ENCODE measurements at regions not wholly inside any gene's neighbourhood (a gene's known extent, or its start where the extent isn't known, plus 50 kb on each side); places are given as distances from the start of the nearest gene placed in this dataset.
"Not testable (repeated sequence)": the region's sequence is repeated elsewhere in the genome, so short reads cannot be mapped to it uniquely, and the experiment has no call there.

DNA sequence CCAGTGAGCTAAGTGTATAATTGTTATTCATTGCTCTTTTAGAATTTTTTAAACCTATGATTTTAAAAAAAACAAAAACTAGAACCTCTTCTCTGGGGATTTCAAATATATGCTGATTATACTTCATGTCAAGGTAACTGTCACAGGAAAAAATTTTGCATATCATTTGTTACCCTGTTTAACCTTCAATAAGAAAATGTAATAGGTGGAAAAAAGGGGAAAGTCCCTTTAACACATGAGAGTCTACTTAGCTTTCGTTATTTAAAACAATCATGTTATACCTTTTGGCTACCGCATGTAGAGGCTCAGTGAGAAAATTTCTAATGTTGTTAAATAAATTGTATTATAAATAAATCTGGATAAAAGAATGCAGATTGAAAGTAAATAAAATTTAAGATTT is 190.1 kb upstream of the AKR1E2 start:
- DNase-seq (ENCODE audit: low spot score): no peak

DNA sequence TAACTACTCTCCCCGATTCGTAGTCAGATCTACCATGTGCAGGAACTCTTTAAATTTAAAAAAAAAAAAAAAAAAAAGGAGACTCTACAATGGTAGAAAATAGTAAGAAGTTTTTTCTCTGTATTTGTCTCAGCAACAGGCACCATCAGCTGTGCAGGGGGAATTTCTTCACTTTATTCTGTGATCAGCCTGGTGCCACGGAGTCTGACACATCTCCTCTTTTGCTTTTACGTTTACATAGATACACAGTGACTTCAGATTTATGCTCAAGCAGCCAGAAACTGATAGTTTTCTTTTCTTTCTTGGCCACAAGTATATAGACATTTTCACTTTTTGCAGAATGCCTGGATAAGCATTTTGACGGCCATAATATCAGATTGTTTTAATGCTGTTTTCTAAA is 190.6 kb upstream of the AKR1E2 start:
- DNase-seq (ENCODE audit: low spot score): no peak

DNA sequence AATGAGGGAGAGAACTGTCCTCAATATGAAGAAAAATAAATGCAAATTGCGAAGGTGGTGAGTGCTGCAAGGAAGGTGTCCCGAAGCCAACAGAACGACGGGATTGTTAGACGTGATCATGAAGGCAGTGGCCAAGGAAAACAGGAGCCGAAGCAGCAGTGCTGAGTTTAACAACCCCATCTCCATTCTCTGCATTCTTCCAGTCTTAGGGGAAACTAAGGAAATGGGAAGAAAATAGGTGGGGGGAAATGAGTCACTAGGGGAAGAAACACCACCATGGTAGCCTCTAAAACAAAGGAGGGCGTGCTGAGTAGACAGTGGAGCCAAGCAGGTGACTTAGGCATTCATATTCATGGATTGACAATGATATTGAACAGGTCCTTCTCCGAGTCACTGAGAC is 192.2 kb upstream of the AKR1E2 start:
- DNase-seq (ENCODE audit: low spot score): no peak

DNA sequence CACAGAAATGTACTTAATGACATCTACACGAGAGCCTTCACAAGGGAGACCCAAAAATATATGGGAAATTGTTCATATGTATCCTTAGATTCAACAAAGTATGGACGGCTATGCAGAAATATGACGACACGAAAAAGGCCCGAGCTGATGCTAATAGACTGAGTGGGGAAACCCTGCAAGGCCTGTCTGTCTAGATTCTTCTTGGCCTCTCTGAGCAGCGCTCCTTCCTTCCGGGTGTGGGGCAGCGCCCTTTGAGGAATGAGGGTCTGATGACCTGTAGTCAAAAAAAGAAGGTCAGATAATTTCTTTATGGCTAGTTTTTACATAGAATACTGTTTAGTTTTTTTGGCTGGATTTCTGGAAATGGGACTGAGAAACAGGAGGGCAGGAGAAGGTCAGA is 192.8 kb upstream of the AKR1E2 start:
- DNase-seq (ENCODE audit: low spot score): no peak

DNA sequence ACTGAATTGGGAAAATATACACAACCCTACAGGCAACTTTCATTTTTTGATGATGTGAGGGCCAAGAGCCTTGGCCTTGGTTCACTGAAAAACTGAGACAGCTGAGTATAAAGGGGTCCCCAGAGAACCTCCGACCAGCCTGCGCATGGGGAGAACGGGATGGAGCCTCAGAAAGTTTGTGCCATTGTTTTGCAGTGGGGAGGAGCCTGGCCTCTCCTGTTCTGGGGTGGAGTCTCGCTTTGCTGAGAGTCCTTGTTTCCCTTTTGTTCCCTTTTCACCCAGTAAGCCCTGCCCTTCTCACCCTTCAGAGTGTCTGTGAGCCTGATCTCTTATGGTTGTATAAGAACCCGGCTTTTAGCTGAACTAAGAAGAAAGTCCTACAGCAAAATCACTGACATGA is 193.2 kb upstream of the AKR1E2 start:
- no peak for DNase-seq (ENCODE audit: low spot score)

DNA sequence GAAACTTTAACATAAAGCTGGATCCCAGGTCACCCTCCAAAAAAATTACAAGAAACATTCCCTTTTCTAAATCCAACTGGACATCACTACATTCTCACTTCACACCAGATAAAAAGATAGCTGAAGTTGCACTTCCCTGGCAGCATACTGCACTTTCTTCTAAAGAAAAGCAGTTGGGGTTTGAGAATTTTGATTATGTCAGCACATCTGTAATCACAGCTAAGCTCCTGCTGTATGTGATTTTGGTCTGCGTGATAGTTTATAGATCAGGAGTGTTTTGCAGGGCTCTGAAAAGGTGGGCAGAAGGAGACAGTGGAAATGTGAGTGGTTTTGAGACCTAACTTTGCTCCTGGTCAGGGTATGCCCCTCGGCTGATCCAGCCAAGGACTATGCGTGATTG is 199.1 kb upstream of the AKR1E2 start:
- no peak for DNase-seq (ENCODE audit: low spot score)

DNA sequence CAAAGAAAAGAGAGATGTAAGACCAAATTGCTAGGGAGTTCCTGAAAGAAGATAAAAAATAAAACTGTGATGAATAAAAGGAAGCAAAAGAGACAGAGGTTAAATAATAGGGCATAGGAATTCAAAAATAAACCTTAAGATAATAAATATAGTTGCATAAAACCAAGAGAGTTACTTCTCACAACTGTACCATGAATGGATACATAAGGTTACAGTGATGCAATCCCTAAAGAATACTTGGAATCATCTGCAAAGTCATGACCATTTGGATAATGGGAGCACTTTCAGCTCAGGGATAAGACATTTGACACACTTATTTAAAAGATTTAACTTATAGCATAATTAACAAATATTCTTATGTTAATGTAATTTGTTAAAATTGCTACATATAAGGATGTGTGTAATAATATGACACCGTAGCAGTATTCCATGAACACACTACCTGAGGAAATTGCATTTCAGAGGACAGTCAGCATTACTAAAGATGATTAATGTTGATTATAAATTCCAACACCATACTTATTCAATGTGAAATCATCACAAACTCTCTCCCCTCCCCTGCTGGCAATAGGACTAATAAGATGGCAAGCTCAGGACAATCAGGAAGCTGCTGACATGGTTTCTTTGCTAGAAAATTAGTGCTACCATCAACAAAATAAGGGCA is 202.1 kb upstream of the AKR1E2 start:
- no peak for DNase-seq (ENCODE audit: low spot score)

DNA sequence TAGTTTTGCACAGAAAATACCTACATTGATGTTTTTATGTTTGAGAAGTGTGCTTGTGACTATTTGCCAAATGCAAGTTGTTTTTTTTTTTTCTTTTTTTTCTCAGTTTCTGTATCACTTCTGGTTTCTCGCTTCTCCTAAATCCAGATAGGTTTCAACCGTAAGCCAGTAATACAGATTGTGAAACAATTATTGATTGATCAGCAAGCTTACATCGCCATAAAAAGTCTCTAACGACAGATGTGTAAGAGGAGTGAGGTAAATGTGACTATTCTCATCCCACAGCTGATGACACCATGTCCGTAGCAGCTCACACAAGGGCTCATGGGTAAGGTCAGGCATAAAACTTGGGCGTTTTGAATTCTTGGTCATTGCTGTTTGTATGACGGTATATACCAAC is 202.8 kb upstream of the AKR1E2 start:
- no peak for DNase-seq (ENCODE audit: low spot score)

DNA sequence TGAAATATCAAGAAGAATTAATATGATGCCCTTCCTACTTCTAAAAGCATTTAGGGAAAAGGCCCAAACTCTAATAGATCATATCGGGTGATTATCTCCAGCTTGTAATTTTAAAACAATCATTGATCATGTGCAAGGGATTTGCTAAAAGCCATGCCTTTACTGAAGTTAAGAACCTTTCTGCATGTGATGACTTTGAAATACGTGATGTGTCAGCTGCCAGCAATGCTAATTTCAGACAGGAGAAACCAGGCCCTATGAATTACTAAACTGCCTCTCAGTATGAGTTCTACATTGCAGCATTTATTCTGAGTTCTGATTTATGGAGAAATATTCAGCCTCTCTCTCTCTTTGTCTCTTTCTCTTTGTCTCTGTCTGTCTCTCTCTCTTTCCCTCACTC is 203.6 kb upstream of the AKR1E2 start:
- no peak for DNase-seq (ENCODE audit: low spot score)

DNA sequence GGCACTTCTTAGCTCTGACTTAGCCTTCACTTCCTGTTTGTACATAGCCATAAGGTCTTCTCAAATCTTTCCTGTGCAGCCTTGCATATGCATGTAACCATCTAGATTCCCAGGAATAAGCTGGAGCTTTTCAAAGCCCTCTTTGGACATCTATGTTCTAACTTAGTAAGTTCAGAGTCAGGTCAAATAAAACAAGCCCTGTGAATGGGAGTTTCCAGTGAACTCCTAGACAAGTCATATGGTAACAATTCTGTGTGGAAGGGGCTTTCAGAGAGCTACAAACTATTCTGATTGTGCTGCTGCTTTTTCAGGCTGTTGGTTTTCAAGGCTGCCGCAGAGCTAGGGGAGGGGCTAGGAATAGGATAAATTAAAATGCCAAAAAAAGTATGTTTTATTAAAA is 208.4 kb upstream of the AKR1E2 start:
- DNase-seq (ENCODE audit: low spot score): no peak

DNA sequence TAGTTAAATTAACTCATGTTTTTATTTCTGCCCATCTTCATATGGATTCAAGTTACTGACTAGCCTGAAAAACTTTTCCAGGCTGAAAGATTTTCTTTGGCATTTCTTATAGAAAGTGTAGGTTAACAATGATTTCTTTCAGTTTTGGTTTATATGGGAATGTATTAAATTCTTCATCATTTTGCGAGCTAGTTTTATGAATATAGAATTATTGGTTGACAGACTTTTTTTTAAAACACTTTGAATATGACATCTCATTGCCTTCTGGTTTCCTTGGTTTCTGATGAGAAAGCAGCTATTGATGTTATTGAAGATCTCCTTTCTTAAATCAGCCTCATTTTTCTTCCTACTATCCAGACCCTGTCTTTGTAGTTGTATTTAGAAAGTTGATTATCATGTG is 211.0 kb upstream of the AKR1E2 start:
- no peak for DNase-seq (ENCODE audit: low spot score)

DNA sequence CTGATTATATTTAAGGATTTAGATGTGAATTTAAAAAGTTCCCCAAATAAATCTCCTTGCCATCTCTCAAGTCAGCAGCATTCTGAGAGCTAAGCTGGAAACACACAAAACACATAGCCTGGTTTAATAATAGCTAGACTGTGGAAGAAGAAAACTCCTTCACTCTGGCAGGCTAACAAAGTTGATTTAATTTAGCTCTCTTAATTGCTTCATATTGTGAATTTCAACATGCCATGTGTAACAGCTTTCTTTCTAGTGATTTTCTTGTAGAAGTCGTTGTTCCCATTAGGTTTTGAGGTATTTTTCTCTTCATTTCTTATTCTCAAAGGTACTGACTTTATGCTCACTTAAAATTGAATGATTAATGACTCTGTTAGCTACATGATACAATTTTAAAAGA is 216.8 kb upstream of the AKR1E2 start:
- DNase-seq (ENCODE audit: low spot score): no peak

DNA sequence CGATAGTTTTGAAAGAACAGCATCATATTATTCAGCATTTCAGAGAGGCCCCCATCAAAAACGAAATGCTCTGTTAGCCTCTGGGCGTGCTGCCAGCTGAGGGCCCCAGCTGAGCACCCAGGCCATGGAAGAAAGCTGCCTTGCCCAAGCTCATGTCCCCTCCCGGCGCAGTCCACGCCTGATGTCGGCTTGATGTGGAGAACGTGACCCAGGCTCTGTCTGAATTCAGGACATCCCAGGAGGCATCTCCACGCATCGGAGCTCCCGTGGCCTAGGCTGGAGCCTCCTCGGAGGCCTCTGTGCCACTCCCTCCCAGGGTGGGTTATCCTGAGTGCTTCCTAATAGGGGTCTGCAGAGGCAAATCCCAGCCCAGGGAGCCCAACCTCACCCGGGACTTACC is 218.3 kb upstream of the AKR1E2 start:
- no peak for DNase-seq (ENCODE audit: low spot score)

DNA sequence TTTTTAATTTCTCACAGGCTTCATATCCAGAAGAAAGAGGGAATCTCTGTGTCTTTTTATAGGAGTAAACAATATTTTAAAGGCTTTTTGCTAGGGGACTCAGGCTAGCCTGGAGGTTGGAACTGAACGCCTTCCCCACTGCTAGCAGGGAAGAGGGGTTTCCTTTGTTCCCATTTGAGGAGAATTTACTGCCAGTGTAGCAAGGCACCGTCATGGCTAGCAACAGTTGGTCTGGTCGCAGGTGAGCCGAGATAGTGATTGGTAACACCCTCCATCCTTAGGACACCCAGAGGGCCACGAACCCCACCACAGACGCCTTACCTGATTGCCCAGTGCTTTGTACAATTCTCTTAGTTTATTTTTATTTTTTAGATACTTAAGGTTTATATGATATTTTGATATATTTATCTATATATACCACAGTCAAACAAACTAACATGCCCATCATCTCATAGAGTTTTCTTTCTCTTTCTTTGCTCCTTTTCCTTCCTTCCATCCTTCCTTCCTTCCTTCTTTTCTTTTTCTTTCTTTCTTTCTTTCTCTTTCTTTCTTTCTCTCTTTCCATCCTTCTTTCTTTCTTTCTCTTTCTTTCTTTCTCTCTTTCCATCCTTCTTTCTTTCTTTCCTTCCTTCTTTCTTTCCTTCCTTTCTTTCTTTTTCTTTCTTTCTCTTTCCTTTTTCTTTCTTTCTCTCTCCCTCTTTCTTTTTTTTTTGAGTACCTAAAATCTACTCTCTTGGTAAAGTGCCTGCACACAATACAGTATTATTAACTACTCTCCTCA is 219.0 kb upstream of the AKR1E2 start:
- DNase-seq (ENCODE audit: low spot score): no peak

DNA sequence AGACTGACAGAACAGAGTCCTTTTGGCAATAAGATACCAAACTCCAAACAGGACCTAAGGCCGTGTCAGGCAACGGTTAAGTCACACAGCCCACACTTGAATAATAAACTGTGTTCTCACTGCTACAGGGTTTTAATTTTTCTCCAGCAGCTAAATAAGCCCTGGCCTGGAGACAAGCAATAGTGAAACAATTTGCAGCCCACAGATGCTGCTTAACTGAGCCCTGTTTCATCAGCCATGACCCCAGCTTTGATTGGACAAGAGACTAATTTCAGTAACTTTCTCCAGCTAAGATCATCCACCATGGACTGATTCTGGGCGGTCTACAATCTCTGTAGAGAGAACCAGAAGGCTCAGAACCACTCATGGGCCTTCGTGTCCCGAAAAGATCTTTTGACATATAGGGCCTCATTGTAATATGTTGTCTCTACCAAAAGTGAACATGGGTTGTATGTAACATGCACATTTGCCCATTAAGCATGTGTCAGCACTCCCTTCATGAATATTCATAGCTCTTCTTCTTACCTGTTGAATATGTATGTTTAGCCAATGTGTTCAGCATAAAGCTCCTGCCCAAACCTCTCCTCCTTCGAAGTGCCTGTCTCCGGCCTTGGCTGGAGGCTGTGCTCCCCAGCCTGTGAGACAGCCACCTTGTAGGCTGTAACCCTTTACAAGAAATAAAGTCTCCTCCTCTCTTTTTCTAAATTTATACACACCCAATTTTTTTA is 223.1 kb upstream of the AKR1E2 start:
- no peak for DNase-seq (ENCODE audit: low spot score)

DNA sequence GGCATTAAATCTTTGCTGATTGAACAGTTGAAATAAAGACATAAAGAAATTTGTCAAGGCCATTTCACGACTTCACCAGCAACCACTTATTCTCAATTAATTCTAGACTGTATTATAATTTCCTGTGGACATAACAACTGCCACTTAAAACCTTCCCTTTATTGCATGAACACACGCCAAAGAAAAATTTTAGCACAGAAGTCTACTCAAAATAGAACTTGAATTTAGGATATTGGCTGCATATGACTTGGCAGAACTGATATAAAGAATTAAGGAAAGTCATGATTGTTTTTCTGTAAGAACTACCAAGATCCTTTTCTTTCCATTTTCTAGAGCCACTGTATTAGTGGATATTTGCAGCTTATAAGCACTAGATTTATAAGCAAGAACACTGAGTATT is 226.5 kb upstream of the AKR1E2 start:
- no peak for DNase-seq (ENCODE audit: low spot score)

DNA sequence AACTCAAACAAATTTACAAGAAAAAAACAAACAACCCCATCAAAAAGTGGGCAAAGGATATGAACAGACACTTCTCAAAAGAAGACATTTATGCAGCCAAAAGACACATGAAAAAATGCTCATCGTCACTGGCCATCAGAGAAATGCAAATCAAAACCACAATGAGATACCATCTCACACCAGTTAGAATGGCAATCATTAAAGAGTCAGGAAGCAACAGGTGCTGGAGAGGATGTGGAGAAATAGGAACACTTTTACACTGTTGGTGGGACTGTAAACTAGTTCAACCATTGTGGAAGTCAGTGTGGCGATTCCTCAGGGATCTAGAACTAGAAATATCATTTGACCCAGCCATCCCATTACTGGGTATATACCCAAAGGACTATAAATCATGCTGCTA is 228.1 kb upstream of the AKR1E2 start:
- not testable (repeated sequence) for DNase-seq (ENCODE audit: low spot score)

DNA sequence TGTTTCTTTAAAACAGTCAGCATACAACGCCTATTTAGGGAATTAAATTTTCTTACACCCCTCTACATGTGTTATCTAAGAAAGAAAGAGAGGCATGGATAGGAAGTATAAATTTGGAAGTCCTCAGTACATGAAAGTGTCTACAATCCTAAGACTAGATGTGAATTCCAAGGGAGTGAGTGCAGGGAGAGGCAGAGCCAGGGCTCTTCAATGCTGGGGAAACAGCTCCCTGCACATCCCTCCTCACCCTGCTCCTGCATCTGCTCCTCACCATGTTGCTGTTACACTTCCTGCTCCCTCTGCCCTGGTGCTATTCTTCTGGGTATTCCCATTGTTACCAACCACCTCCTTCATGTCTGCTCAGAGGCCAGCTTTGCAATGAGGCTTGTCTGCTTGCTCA is 229.1 kb upstream of the AKR1E2 start:
- no peak for DNase-seq (ENCODE audit: low spot score)

DNA sequence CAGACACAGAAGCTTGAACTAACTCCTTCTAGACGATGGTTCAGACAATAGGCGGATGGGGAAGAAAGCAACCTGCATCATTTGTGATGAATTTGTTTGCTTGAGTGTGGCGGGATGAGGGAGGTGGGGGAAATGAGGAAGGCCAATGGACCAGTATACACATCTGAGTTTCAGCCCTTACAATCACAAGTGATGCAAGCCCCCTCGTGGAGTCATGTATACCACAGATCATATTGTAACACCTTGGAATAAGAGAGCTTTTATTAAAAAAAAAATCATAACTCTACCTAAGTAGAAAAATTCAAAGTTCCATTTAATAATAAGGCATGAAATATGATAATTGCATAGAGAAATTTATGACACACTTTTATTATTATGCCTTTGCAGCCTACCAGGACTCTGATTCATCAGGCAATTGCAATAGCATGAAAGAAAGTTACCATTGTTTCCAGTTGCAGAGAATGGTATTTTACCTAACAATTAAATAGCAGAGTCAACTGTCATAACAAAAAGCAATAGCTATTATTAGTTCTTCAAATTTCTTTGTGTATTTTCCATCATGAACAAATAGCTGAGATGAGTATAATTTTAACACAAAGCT is 230.2 kb upstream of the AKR1E2 start:
- no peak for DNase-seq (ENCODE audit: low spot score)

DNA sequence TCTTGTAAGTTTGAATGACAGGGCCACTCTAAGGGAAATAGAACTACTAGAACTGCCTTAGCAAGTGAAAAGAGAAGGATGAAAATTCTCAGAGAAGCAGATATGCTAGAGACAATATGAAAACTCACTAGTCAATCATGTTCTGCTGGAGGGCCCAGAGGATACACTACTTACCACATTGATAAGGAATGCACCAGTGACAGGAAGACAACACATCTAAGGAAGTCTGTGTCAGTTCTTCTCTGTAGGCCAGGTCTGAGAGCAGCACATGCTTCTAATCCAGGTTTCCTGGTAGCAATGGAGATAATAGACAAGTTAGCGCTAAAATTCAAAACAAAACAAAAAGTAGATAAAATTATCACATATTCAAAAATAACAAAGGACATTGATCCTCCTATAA is 235.2 kb upstream of the AKR1E2 start:
- no peak for DNase-seq (ENCODE audit: low spot score)

DNA sequence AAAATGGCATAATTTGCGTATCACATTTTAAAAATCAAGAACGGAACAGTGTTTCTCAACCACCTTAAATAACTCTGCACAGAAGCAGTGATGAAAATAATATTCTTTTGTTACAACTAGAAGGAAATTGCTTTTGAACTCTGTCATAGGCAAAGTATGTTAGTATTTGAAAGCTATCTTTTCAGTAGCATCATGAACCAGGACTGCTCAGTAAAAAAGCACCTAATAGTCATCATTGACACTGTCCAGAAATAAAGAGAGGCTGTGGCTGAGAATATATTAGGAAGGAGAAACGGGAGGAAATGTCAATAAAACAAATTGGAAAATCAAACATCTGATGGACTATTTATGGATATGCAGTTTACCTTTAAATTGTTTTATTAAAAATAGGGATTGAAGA is 237.2 kb upstream of the AKR1E2 start:
- no peak for DNase-seq (ENCODE audit: low spot score)

DNA sequence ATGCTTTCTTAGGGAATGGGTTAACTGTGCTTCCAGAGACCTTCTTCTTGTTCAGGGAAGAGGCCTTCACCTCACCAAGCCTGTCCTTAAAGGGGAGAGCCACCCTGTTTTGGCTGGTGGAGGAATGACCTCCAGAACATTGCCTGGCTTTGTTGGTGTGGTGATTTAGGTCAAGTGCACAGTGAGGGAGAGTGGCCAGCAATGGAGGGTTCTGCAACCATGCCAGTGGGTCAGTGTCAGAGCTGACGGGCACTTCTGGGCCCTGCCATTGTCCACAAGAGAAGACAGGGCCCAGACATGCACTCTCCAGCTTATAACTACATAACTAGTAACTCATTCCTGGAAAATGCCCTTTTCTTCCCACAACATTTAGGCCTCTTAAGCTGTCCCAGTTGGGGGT is 238.5 kb upstream of the AKR1E2 start:
- no peak for DNase-seq (ENCODE audit: low spot score)

DNA sequence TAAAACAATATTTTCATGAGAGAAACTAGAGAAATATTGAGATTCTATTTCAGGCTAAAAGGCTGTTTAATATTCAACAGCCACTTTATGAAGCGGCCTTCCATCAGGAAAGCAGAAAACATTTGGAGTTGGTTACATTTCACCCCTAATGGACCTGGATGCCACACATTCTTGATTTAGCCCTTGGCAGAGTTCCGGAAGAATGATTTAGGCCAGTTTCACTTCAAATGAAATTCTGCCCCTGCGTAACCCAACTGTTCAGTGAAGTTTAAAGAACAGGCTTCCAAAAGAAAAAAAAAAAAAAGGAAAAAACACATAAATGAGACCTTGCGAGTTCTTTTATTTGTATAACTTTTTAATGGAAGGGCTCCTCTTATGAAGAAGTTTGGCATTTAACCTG is 239.2 kb upstream of the AKR1E2 start:
- DNase-seq (ENCODE audit: low spot score): no peak
